ENCODE measurements at regions not wholly inside any gene's neighbourhood (a gene's known extent, or its start where the extent isn't known, plus 50 kb on each side); places are given as distances from the start of the nearest gene placed in this dataset.

DNA sequence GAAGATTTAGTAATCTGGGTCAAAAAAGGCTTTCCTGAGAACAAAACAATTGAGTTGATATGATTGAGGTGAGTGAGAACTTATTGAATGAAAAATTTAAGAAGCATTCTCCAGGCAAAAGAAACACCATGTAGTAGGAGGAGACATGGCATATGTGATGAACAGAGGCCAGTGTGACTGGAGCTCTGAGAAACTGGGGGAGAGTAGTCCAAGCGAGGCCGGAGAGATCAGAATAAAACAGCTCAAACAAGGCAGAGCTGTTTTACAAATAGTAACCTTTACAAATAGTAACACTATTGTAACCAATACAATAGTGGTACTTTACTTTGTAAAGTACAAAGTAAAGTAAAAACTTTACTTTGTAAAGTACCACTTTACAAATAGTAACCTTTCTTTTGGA is 1159.1 kb downstream of the PCDH9 start:
- Histone ChIP-seq H3K27me3 (ENCODE audit: insufficient read depth, low read length) (no peaks in the 10 kb centered on the region), H2BK15ac (ENCODE audit: low read depth, low read length) (no peak overlapping the region), H3K18ac (ENCODE audit: insufficient read length, low read depth, low read length) (no peak overlapping the region), H4K20me1 (ENCODE audit: control insufficient read depth, insufficient read depth, insufficient read length) (no peaks in the 10 kb centered on the region), H3K4me2 (ENCODE audit: insufficient read depth, insufficient read length, low read length) (no peak overlapping the region), H3K23ac (ENCODE audit: insufficient read length, low read depth, low read length) (no peak overlapping the region), H4K8ac (replicated peaks; ENCODE audit: insufficient read length, low read depth, low read length) (no peak overlapping the region), H3K23me2 (ENCODE audit: insufficient read length, low read depth, low read length, poor library complexity, severe bottlenecking) (no peaks in the 10 kb centered on the region), H3K9me3 (ENCODE audit: control insufficient read depth, low read depth, low read length) (no peaks in the 10 kb centered on the region), H4K5ac (ENCODE audit: insufficient read length, low read depth, low read length) (no peak overlapping the region), H3K4me1 (ENCODE audit: insufficient read depth, low read length) (no peaks in the 10 kb centered on the region), H3K79me1 (ENCODE audit: insufficient read depth, low read depth, low read length, poor library complexity, severe bottlenecking) (no peaks in the 10 kb centered on the region), H3K9ac (ENCODE audit: extremely low read depth, insufficient read length, low read length) (no peak overlapping the region), H3K27ac (ENCODE audit: insufficient read length, low read depth, low read length) (no peak overlapping the region), H3T11ph (ENCODE audit: low read length) (no peak overlapping the region), H3K14ac (ENCODE audit: insufficient read depth, low read length) (no peak overlapping the region), H3K4ac (ENCODE audit: low read depth, low read length) (no peak overlapping the region), H4K91ac (ENCODE audit: insufficient read length, low read depth, low read length) (no peak overlapping the region), H2BK12ac (ENCODE audit: insufficient read length, low read depth, low read length) (no peak overlapping the region), H3K79me2 (ENCODE audit: insufficient read depth, low read length) (no peaks in the 10 kb centered on the region), H2BK5ac (ENCODE audit: insufficient read length, low read length) (no peak overlapping the region), H2AK5ac (ENCODE audit: insufficient read length, low read length) (no peak overlapping the region), H2AFZ (ENCODE audit: low read length) (no peak overlapping the region), H2BK120ac (ENCODE audit: low read depth, low read length, poor library complexity, severe bottlenecking) (no peak overlapping the region), H2BK20ac (ENCODE audit: low read depth, low read length, poor library complexity, severe bottlenecking) (no peak overlapping the region), H3K56ac (ENCODE audit: insufficient read length, low read depth, low read length) (no peak overlapping the region)
- DNase-seq: no peak
- Mint-ChIP-seq H3K27ac (no peak overlapping the region), H3K27me3 (ENCODE audit: low read depth) (no peaks in the 10 kb centered on the region), H3K36me3 (ENCODE audit: insufficient read depth in 1 of 3, low read depth in 3 of 3) (no peaks in the 10 kb centered on the region), H3K4me3 (no peak overlapping the region), H3K9me3 (no peaks in the 10 kb centered on the region), H3K4me1 (peaks cover 0 to 2% of the 10 kb centered on the region in 2 experiments; a peak in 2 of 4 replicates)
- no peak for TF ChIP-seq CTCF (conservative IDR thresholded peaks at IDR 0.05)
- WGBS (ENCODE audit: extremely low coverage, insufficient read length, low lambda C conversion rate): no CpG with 5 or more reads among the region's 2 CpGs
